ENCODE measurements at regions not wholly inside any gene's neighbourhood (a gene's known extent, or its start where the extent isn't known, plus 50 kb on each side); places are given as distances from the start of the nearest gene placed in this dataset.
A peak's percentile ranks its signal among the peaks of the same experiment; 100 is the strongest.
"Not testable (repeated sequence)": the region's sequence is repeated elsewhere in the genome, so short reads cannot be mapped to it uniquely, and the experiment has no call there.

DNA sequence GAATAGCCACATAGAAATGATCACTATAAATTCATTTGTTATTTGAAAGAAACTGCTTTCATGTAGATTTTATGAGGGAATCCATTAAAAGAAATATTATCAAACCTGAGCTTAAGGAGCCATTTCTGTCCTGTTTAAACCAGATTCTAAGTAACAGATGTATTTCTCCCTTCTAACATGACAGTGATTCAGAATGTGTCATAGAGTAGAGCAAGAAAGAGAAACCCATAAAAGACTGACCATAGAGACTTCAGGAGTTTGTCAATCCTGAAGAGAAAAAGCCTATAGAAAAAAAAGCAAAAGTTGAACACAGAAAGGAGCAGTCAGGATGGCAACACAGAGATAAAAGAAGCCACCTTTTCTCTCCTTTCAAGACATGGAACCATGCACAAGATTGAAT, 390.6 kb downstream of the PRIM2 start:
- peak; percentile 9 for DNase-seq (ENCODE audit: low spot score)

DNA sequence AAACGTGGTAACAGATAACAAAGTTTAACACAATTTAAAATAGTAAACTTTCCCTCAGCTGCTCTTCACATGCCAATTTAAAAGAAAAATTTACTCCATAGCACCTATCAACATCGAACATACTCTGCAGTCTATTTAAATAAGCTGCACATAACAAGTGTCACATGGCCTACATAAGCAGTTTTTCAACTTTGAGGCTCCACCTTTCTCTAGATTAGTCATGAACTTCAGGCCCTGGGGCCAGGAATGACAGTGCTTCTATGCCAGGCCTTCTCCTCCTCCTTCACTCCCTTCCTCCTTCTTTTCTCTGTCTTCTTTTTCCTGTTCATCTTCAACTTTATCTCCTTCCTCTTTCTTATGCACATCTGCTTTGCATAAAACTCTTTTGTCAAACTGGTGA, 405.1 kb downstream of the PRIM2 start:
- peak; percentile 3 for DNase-seq (ENCODE audit: low spot score)

DNA sequence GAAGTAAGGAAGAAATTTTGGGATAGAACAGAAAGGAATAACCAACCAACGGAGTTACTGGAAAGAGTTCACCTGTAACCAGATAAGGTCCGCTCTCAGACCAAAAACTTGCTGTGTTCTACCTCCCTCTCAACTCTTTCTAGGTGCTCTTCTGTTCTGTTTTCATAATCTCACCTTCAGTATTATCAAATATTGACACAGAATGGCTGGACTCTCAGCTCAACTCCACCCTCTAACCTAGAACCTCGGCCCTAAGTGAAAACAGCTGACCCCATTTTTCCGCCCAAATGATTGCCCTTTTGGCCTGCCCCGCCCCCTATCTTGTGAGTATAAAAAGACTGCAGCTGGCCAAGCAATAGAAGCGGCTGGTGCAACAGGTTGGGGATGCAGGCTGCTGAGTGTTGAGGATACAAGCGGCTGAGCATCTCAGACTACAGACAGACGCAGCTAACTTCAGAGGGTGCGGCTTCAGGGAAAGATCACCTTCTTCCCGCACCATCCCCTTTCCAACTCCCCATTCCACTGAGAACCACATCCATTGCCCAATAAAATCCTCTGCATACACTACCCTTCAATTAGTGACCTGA, 406.5 kb downstream of the PRIM2 start:
- DNase-seq (ENCODE audit: low spot score) = not testable (repeated sequence)

DNA sequence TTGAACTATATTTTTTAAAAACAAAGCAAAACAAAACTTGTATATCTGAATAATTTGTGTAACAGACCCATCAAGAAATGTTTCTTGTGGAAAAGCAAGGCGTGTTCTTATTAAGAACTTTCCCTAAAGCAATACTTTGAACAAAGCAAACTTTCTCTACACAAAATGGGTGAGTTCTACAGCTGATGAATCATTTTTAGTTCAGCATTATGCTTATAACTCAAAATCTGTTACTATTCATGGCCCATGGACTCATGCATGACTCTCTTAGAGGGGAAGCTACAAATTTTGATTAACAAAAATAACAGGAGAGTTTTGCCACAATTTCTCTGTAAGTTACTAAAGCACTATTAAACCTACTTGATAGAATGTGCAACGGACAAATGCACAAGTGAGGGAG, 412.0 kb downstream of the PRIM2 start:
- DNase-seq (ENCODE audit: low spot score) = not testable (repeated sequence)

DNA sequence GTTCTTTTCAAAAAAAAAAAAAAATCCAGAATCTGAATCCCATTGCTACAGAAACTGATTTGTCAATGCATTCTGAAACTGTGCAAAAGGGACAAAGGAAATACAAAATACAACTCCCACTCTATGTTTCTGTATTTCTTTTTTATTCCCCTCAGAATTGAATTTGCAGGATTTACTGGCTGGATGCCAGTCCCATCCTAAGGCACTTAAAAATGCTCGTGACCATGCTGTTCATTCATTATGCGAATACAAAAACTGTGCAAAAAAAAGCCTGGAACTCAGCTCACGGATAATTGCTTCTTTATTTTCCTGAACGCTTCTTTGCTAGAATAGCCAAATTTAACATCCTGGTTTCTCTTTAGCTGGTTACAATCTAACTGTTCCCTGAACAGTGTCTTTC, 413.3 kb downstream of the PRIM2 start:
- DNase-seq (ENCODE audit: low spot score) = not testable (repeated sequence)

DNA sequence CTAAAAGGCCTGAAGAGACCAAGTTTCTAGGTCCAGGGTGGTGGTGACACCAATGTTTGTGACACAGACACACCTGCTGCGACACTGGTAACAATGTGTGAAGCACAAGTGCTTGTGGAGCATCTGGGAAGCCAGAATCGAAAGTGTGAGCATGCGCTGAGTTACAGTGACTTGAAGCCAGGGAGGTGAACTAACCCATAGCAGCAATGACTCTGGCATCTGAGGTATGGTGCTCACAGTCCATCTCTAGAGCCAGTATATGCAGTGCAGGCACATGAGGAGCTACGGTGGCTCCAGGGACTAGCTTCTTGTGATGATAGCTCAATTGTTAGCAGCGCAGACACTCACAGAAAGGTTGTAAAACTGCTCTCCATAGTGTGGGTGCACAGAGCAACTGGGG, 430.3 kb downstream of the PRIM2 start:
- DNase-seq (ENCODE audit: low spot score) = not testable (repeated sequence)

DNA sequence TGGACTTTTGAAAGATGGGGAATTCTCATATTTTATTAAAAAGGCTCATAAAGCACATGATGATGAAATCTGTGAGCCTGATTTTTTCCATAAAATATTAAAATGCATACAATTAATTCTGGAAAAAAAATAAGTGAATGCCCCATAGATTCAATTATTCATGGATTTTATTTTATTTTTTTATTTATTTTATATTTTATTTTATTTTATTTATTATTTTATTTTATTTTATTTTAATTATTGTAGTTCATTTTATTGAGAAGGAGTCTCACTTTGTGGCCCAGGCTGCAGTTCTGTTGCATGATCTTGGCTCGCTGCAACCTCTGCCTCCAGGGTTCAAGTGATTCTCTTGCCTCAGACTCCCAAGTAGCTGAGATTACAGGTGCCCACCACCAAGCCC, 442.4 kb downstream of the PRIM2 start:
- not testable (repeated sequence) for DNase-seq (ENCODE audit: low spot score)

DNA sequence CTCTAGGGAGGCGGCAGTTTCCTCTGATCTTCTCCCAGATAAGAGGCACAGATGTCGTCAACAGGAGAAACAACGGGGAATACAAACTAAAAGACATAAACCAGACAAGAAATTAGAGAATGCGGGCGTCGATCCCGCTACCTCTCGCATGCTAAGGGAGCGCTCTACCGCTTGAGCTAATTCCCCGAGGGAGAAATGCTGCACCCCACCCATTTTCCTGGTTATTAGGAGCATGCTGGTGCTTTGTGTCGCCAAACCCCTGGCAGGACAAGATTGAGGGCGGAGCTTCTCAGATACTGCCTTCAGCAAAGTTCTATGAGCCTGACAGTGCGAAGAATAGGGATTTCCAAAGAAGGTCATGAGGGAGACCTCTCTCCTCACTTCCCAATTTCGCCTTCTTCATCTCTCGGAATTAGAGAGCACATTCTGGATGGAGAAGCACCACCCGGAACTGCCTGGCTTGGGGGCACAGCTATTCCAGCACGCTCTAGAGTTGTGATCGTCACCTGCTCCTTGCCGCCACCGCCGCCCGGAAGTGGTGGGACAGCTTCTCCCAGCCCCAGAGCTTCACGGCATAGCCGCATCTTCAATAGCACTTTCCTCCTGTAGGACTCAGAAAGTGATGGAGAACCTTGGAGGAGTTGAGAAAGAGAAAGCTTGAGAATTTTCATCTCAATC, 475.4 kb downstream of the PRIM2 start:
- not testable (repeated sequence) for DNase-seq (ENCODE audit: low spot score)

DNA sequence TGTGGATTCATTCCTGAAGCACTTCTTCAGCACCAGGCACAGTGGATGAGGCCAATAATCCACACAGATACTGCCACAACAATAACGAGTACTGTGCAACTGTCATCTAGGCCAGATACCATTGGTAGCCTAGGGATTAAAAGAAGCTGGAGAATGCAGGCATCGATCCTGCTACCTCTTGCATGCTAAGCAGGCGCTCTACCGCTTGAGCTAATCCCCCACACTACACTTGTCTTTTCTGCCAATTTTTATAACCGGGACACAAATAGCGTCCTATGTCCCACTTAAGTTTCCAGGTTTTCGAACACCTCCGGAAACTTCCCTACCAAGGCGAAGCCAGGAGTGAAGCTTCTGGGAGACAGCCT, 475.9 kb downstream of the PRIM2 start:
- not testable (repeated sequence) for DNase-seq (ENCODE audit: low spot score)

DNA sequence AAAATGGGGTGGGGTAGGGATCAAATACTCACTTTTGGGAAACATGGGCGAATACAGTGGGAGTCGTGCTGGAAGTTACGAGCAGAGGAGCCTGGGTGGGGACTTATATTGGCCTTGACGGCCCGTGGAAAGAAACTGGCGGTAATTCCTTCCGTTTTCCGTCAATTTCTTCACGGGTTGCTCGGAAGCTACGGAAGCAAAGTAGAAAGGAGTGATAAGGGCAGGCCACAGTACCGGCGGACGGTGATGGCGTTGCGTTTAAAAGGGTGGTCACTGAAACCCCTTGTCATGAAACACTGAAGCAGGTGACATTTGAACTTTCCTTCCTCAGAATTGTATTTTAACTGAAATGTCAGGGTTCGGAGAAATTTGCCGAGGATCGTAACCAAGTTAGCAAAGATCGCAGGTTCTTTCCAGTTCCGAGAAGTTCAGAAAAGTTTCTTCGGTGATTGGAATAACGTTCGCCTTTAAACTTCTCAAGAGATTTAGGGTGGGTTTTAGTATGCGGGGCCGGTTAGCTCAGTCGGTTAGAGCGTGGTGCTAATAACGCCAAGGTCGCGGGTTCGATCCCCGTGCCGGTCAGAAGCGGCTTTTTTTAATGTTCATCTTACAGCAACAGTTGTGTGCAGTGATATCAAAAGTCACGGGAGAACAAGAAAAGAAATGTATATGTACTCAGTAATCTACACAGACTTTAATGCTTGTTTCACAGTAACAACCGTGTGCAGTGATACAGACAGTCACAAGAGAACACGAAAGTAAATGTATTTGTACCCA, 482.5 kb downstream of the PRIM2 start:
- peak; percentile 1 for DNase-seq (ENCODE audit: low spot score)

DNA sequence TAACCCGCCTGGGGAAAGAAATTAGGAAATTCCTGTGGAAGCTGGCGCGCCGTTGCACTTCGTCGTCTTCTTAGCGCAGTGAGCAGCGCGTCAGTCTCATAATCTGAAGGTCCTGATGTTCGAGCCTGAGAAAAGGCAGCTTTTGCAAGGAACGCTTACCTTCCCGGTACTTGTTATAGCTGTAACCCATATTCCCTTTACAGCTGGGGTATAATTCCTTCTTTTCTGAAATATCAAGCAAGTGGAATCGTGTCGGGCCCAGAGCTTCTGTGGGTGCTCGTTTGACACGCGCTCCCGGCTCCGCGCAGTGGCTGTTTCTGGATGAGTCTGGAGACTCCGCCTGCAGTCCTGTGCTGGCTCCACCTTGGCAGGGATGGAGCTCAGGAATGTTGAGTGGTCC, 491.2 kb downstream of the PRIM2 start:
- peak; percentile 5 for DNase-seq (ENCODE audit: low spot score)

DNA sequence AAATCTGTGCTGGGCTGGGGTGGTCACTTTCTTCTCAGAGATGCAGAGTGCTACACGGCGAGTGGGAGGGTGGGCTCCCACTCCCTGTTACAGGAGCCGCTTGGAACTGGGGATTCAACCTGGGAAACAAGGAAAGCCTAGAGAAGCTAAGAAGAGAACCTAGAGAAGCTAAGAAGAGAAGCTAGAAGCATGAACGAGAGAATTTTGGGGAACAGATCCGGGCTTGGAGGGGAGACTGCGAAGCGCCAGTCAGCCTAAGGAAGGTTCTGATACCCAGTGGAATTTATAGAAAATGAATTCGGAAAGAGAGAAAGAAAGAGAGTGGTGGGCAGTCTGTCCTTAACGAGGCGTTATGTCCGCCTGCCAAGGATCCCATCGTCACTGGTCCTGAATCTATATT, 492.0 kb downstream of the PRIM2 start:
- not testable (repeated sequence) for DNase-seq (ENCODE audit: low spot score)

DNA sequence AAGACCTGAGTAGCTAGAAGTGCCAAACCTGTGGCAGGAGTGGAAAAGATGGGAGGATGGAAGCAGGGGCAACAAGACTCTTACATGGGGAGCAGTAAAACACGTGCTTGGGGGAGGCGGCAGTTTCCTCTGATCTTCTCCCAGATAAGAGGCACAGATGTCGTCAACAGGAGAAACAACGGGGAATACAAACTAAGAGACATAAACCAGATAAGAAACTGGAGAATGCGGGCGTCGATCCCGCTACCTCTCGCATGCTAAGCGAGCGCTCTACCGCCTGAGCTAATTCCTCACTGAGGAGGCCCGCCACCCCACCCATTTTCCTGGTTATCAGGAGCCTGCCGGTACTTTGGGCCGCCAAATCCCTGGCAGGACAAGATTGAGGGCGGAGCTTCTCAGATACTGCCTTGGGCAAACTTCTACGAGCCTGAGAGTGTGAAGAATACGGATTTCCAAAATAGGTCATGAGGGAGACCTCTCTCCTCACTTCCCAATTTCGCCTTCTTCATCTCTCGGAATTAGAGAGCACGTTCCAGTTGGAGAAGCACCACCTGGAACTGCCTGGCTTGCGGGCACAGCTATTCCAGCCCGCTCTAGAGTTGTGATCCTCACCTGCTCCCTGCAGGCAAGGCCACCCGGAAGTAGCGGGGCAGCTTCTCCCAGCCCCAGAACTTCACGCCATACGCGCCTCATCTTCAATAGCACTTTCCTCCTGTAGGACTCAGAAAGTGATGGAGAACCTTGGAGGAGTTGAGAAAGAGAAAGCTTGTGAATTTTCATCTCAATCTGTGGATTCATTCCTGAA, 496.0 kb downstream of the PRIM2 start:
- DNase-seq (ENCODE audit: low spot score) = not testable (repeated sequence)

DNA sequence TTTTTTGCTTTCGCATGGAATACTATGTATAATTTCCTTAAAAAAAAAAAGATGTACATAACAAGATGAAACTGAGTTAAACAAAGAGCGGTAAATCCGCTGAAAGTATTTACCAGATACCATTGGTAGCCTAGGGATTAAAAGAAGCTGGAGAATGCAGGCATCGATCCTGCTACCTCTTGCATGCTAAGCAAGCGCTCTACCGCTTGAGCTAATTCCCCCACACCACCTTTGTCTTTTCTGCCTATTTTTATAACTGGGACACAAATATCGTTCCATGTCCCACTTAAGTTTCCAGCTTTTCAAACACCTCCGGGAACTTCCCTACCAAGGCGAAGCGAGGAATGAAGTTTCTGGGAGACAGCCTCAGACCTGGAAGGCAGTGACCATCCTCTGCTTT, 498.4 kb downstream of the PRIM2 start:
- not testable (repeated sequence) for DNase-seq (ENCODE audit: low spot score)

DNA sequence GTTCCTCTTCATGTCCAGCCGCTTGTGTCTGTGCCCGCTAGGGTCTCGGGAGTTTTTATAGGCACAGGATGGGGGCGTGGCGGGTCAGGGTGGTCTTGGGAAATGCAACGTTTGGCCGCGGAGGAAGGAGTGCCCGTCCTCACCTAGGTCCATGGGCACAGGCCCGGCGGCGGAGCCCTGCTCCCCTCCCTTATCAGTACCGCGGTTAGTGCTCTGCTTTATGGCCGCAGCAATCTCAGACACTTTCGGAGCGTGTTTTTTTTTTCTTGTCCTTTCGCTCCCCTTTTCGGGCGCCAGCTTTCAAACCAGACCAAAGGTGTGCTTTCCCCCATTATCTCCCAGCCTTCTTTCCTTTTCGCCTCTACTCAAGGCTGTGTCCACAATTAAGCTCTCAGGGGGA, 503.9 kb downstream of the PRIM2 start:
- DNase-seq (ENCODE audit: low spot score) = not testable (repeated sequence)

DNA sequence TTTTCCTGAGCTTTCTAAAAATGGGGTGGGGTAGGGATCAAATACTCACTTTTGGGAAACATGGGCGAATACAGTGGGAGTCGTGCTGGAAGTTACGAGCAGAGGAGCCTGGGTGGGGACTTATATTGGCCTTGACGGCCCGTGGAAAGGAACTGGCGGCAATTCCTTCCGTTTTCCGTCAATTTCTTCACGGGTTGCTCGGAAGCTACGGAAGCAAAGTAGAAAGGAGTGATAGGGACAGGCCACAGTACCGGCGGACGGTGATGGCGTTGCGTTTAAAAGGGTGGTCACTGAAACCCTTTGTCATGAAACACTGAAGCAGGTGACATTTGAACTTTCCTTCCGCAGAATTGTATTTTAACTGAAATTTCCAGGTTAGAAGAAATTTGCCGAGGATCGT, 505.0 kb downstream of the PRIM2 start:
- DNase-seq (ENCODE audit: low spot score) = not testable (repeated sequence)

DNA sequence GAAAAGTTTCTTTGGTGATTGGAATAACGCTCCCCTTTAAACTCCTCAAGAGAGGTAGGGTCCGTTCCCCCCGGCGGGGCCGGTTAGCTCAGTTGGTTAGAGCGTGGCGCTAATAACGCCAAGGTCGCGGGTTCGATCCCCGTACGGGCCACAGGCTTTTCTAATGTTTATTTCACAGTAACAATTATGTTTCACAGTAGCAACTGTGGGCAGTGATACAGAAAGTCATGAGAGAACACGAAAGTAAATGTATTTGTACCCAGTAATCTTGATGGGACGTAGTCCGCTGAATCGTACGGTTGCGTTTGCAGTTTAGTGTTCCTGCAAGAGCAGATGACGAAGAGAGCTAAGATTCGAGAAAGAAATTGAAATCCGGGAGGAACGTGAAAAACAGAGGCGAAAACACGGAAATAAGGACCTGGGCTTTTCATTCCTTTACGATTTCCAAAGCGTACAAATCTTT, 505.5 kb downstream of the PRIM2 start:
- no peak for DNase-seq (ENCODE audit: low spot score)

DNA sequence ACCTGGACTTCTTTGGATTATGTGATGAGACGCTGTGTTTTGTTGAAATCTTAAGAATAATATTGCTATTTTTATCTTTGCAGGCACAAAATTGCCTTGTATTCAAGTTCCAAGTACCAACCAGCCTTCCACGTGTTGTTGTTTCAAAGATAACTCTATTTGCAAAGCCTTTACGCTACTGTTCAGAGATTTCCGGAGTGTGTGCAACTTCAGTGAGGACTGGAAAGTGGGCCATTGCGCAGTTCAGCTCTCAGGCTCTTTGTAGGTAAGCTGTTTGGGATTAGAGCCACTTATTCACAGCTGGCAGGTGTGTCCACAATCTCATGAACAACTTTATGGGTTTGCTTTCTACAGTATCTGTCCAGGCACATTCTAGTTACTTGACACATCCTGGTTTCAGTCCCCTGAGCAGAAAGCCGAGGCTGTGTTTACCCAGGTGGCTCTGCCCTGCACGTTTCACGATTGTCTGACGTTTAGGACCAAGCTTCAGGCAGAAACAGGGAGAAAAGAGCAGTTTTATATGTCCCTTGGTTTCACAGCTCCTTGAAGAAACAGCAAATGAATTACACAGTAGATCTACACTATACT, 520.3 kb downstream of the PRIM2 start:
- DNase-seq (ENCODE audit: low spot score) = not testable (repeated sequence)

DNA sequence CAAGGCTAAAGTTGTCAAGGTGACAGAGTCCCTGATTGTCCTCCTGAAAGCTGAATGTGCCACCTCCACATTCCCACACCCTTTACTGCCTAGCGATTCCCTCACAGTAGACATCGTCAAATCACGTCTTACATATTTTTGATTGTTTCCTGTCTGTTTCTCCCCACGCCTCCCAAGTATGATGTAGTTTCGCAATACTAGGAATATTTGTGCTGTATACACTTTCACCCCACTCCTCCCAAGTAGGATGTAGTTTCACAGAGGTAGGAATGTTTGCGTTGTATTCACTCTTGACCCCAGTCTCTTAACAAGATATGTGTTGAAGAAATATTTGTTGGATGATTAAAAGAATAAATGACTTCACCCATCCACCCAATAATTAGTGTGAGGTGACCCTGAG, 524.1 kb downstream of the PRIM2 start:
- not testable (repeated sequence) for DNase-seq (ENCODE audit: low spot score)

DNA sequence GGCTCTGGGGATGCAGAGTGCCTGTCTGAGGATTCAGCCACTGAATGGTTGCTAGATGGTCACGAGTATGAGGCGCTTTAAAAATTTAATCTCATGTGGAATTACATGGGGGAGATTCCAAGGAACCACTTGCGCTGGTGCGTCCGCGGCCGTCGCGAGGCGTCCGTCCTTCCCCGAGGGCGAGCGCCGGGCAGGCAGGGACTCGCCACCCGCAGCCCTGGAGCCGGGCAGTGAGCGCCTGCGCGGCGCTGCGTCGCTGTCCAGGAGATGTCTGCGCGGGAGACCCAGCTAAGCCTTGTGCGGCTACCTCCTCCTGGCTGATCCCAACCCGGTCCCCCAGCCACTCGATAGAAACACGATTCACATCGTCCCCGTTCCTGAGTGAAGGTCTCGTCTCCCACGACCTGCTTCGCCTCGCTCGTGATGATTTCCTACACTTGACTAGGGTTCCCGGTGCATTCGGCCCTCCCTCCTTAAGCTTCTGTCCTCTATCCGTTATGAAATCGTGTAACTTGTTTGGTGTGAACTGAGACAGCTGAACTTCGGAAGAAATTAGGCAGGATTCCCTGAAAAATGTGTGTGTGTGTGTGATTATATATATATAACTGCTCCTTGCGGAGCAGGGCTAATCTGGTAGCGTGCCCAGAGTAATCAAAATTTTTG, 536.4 kb downstream of the PRIM2 start:
- DNase-seq (ENCODE audit: low spot score) = peak; percentile 64

All from AG20443 (cell line).